ENCODE measurements at regions not wholly inside any gene's neighbourhood (a gene's known extent, or its start where the extent isn't known, plus 50 kb on each side); places are given as distances from the start of the nearest gene placed in this dataset.

- ATAC-seq (ENCODE audit: low FRiP score) = no peak
- no peak for TF ChIP-seq CTCF (IDR thresholded peaks at IDR 0.05)
- DNase-seq (ENCODE audit: low spot score) = no peak
Observed at GRCh38 chr1:98197356-98197755, 276.5 kb upstream of the DPYD start.

- no peak for ATAC-seq (ENCODE audit: low FRiP score)
- no peak for TF ChIP-seq CTCF (IDR thresholded peaks at IDR 0.05)
Observed at GRCh38 chr1:98196012-98196411, 275.2 kb upstream of the DPYD start.

GRCh38 chr1:98188774-98189173 lies 267.9 kb upstream of the DPYD start:
- DNase-seq (ENCODE audit: low spot score) = no peak
- ATAC-seq (ENCODE audit: low FRiP score) = no peak
- no peak for TF ChIP-seq CTCF (IDR thresholded peaks at IDR 0.05)

More at GRCh38 chr1:98196012-98196411, 275.2 kb upstream of the DPYD start:
- no peak for DNase-seq (ENCODE audit: low spot score)

- DNase-seq (ENCODE audit: low spot score) (no peak), ATAC-seq (ENCODE audit: low FRiP score) (no peak)
- no peak for TF ChIP-seq CTCF (IDR thresholded peaks at IDR 0.05)
Observed at GRCh38 chr1:98184856-98185255, 264.0 kb upstream of the DPYD start.

- DNase-seq (ENCODE audit: low spot score) = no peak
- TF ChIP-seq CTCF (IDR thresholded peaks at IDR 0.05) = no peak
- ATAC-seq (ENCODE audit: low FRiP score) = no peak
Observed at GRCh38 chr1:98181036-98181764, 260.4 kb upstream of the DPYD start.

- DNase-seq (ENCODE audit: low spot score) (no peak), ATAC-seq (ENCODE audit: low FRiP score) (no peak)
- TF ChIP-seq CTCF (IDR thresholded peaks at IDR 0.05) = no peak
Observed at GRCh38 chr1:98179151-98179773, 258.4 kb upstream of the DPYD start.

GRCh38 chr1:98177751-98178150 lies 256.9 kb upstream of the DPYD start:
- ATAC-seq (ENCODE audit: low FRiP score) (no peak), DNase-seq (ENCODE audit: low spot score) (no peak)
- no peak for TF ChIP-seq CTCF (IDR thresholded peaks at IDR 0.05)

Measured in omental fat pad (tissue), 3 donors.